A673 (cell line): ENCODE measurements at regions not wholly inside any gene's neighbourhood (a gene's known extent, or its start where the extent isn't known, plus 50 kb on each side); places are given as distances from the start of the nearest gene placed in this dataset.

ENCODE experiments used
- EZH2 ChIP-seq: fragments of 200-600 bp; sonication (generic); IDR thresholded peaks from 2 replicates; pipeline ENCODE4 v1.6.1; 2017; ENCODE audit warnings: borderline replicate concordance, low read depth, mild to moderate bottlenecking, mixed read lengths, antibody characterized with exemption, low read length; ENCODE audit not compliant: poor library complexity, severe bottlenecking
- TF ChIP-seq, protein P1 (sequence below): fragments of 300-800, 200-600 bp; sonication (generic); conservative IDR thresholded peaks from 2 replicates; pipeline ENCODE4 v1.5.1; 2017; ENCODE audit warnings: low read depth, mild to moderate bottlenecking, antibody characterized with exemption, low read length, moderate library complexity, mixed read lengths

- no peak for TF ChIP-seq EZH2
- TF ChIP-seq, protein P1, sequence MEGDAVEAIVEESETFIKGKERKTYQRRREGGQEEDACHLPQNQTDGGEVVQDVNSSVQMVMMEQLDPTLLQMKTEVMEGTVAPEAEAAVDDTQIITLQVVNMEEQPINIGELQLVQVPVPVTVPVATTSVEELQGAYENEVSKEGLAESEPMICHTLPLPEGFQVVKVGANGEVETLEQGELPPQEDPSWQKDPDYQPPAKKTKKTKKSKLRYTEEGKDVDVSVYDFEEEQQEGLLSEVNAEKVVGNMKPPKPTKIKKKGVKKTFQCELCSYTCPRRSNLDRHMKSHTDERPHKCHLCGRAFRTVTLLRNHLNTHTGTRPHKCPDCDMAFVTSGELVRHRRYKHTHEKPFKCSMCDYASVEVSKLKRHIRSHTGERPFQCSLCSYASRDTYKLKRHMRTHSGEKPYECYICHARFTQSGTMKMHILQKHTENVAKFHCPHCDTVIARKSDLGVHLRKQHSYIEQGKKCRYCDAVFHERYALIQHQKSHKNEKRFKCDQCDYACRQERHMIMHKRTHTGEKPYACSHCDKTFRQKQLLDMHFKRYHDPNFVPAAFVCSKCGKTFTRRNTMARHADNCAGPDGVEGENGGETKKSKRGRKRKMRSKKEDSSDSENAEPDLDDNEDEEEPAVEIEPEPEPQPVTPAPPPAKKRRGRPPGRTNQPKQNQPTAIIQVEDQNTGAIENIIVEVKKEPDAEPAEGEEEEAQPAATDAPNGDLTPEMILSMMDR = no peak
These were observed 183.7 kb upstream of the CADM1 start for GRCh38 chr11:115687934-115688333.
